OCI-LY7 (cell line): ENCODE measurements at regions not wholly inside any gene's neighbourhood (a gene's known extent, or its start where the extent isn't known, plus 50 kb on each side); places are given as distances from the start of the nearest gene placed in this dataset.

Experiments
- CTCF ChIP-seq: fragments of 200-600 bp; sonication (generic); conservative IDR thresholded peaks from 2 replicates; pipeline ENCODE4 v1.5.1; 2014; ENCODE audit warnings: mild to moderate bottlenecking, antibody characterized with exemption, low read length, moderate library complexity, mixed read lengths
- EZH2phosphoT487 ChIP-seq: fragments of 200-600 bp; sonication (generic); IDR thresholded peaks from 2 replicates; pipeline ENCODE4 v1.6.1; 2018; ENCODE audit warnings: low read depth, borderline replicate concordance, mild to moderate bottlenecking, mixed run types, antibody characterized with exemption, low read length, moderate library complexity, mixed read lengths

GRCh38 chr16:85190572-85190971, 78.3 kb upstream of the CIBAR2 start:
- no peak for TF ChIP-seq CTCF
- no peak for TF ChIP-seq EZH2phosphoT487
